Fibroblast of pulmonary artery (primary cell): ENCODE measurements at regions not wholly inside any gene's neighbourhood (a gene's known extent, or its start where the extent isn't known, plus 50 kb on each side); places are given as distances from the start of the nearest gene placed in this dataset.

Source experiments
- DNase-seq: peaks from one replicate; pipeline ENCODE4 v3.0.0-alpha.2; 2010; ENCODE audit warnings: low read depth
- H3K4me3 ChIP-seq: replicated peaks from 2 replicates; pipeline ENCODE4 v1.5.1; 2011; ENCODE audit warnings: low read depth, mild to moderate bottlenecking, control low read depth, low read length, moderate library complexity
- CTCF ChIP-seq: IDR thresholded peaks from 2 replicates; pipeline ENCODE4 v1.5.1; 2011; ENCODE audit warnings: mild to moderate bottlenecking, control low read depth, low read length, inconsistent platforms; ENCODE audit errors: missing control alignments

DNA sequence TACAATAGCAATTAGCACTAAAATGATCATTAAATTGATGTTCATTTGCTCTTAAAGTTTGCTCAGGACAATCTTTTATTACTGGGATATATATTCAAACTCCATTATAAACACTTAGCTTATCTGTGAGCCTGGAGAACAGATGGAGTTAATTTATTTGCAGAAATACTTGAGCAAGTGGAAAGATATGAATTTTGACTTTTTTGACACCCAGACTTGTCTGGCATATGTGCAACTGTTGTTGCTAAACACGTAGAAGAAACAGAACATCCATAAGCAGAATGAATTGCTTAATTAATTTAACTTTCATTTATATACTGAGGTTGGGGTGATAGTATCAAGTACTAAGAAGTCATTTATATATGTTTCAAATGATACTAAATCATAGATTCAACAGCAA, 820.7 kb upstream of the TYRP1 start:
- TF ChIP-seq CTCF, result no peak
- no peak overlapping the region for H3K4me3 ChIP-seq
- DNase-seq, result no peak

DNA sequence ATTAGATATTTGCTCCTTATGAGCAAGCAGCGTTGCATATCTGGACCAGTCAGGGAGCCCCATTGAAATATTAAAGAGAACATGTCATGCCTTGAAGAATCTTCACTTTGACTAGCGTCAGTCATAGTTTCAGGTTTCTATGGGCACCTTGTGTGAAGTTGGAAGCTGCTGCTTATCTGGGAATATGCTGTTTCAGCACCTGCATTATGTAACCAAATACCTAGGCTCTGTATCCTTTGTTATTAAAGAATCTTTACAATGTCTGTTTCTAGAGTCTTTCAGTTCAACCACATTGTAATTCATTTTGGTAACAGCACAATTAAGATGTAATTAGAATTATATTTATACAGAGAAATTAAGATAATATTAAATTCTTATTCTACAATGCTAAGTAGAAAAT, 818.8 kb upstream of the TYRP1 start:
- no peak for DNase-seq
- no peak for TF ChIP-seq CTCF
- no peak overlapping the region for H3K4me3 ChIP-seq

GRCh38 chr9:11892401-11892800, 800.8 kb upstream of the TYRP1 start:
- DNase-seq, result peak; percentile 1
- H3K4me3 ChIP-seq, result no peak overlapping the region
- TF ChIP-seq CTCF, result no peak

DNA sequence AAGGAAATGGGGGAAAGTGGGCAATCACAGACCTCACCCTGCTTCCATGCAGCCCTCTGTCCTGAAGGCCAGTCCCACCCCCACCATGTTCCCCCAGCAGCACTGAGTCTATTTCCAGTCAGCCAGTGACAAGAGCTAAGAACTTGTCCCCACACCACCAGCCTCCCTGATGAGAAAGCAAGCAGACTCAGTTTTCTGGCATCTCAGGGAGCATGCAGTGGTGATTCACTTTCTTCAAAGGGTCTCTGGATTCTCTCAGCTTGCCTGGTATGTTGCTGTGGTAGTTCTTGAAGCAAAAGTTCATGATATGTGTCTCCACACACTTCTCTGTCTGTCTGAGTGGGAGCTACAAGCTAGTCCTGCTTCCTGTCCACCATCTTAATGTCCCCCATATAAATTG, 799.9 kb upstream of the TYRP1 start:
- DNase-seq, result peak; percentile 26
- TF ChIP-seq CTCF, result no peak
- no peak overlapping the region for H3K4me3 ChIP-seq

- no peak overlapping the region for H3K4me3 ChIP-seq
- TF ChIP-seq CTCF, result no peak
- DNase-seq, result no peak
Measured at GRCh38 chr9:11894136-11894535, 799.0 kb upstream of the TYRP1 start.

GRCh38 chr9:11902610-11903009, 790.6 kb upstream of the TYRP1 start:
- no peak overlapping the region for H3K4me3 ChIP-seq
- no peak for DNase-seq
- no peak for TF ChIP-seq CTCF

GRCh38 chr9:11915699-11916098, 777.5 kb upstream of the TYRP1 start:
- no peak for DNase-seq
- H3K4me3 ChIP-seq, result no peak overlapping the region
- no peak for TF ChIP-seq CTCF
